Vagina (tissue), 2 donors: ENCODE measurements at regions not wholly inside any gene's neighbourhood (a gene's known extent, or its start where the extent isn't known, plus 50 kb on each side); places are given as distances from the start of the nearest gene placed in this dataset.

ENCODE experiments used
- DNase-seq, 2 donors: peaks; one replicate each; pipeline ENCODE4 v3.0.0-alpha.2; 2017; ENCODE audit errors: extremely low spot score in 2 of 2
- H3K27ac ChIP-seq: fragments of 200-600 bp; sonication (generic); one replicate; pipeline ENCODE4 v1.5.1; 2019
- H3K27me3 ChIP-seq: fragments of 200-600 bp; sonication (generic); one replicate; pipeline ENCODE4 v1.5.1; 2019
- H3K36me3 ChIP-seq, 2 donors: fragments of 200-600 bp; sonication (generic); one replicate each; pipeline ENCODE4 v1.5.1; 2017 to 2019
- H3K4me1 ChIP-seq: fragments of 200-600 bp; sonication (generic); one replicate; pipeline ENCODE4 v1.5.1; 2019
- H3K4me3 ChIP-seq, 2 donors: fragments of 200-600 bp; sonication (generic); 1 replicate in 1 of 2; 2 replicates in 1 of 2; pipeline ENCODE4 v1.5.1; 2016 to 2019
- H3K9me3 ChIP-seq: fragments of 200-600 bp; sonication (generic); one replicate; pipeline ENCODE4 v1.5.1; 2019
- CTCF ChIP-seq, 3 experiments: fragments of 450-650 bp in 2 of 3; fragments of 200-600 bp in 1 of 3; sonication (generic) in 1 of 3; IDR thresholded peaks; one replicate each; pipeline ENCODE4 v1.5.1; 2017 to 2019; ENCODE audit warnings: antibody characterized with exemption in 3 of 3, mild to moderate bottlenecking in 2 of 3, moderate library complexity in 2 of 3
- POLR2A ChIP-seq, 2 donors: fragments of 450-650 bp; IDR thresholded peaks; one replicate each; pipeline ENCODE4 v1.6.1; 2017; ENCODE audit warnings: antibody characterized with exemption in 2 of 2, mild to moderate bottlenecking in 2 of 2, moderate library complexity in 2 of 2
- POLR2AphosphoS5 ChIP-seq, 2 donors: sonication (generic); formaldehyde crosslinking; IDR thresholded peaks; one replicate each; pipeline ENCODE4 v1.9.0; 2017; ENCODE audit warnings: antibody characterized with exemption in 2 of 2, mild to moderate bottlenecking in 2 of 2, low read depth in 1 of 2; ENCODE audit not compliant: insufficient read depth in 1 of 2
- intact Hi-C: fragments of 100-400 bp; cut with DNase I; formaldehyde crosslinking; loops from one replicate; pipeline ENCODE4 v1.15.1; 2023

GRCh38 chr2:175872721-175873120, 129.3 kb downstream of the LNPK start:
- no peaks in the 10 kb centered on the region for H3K4me1 ChIP-seq
- intact Hi-C loops = no loop called here
- H3K36me3 ChIP-seq = no peaks in the 10 kb centered on the region
- DNase-seq = no peak
- no peak overlapping the region for H3K4me3 ChIP-seq
- no peak for TF ChIP-seq CTCF (IDR thresholded peaks at IDR 0.05)
- no peak for TF ChIP-seq POLR2AphosphoS5 (IDR thresholded peaks at IDR 0.05; ENCODE audit: insufficient read depth in 1 of 2, low read depth in 1 of 2)
- TF ChIP-seq POLR2A (IDR thresholded peaks at IDR 0.05) = no peak
- H3K27me3 ChIP-seq = no peaks in the 10 kb centered on the region
- no peak overlapping the region for H3K27ac ChIP-seq
- no peaks in the 10 kb centered on the region for H3K9me3 ChIP-seq

- Histone ChIP-seq H3K9me3 (no peaks in the 10 kb centered on the region), H3K27me3 (no peaks in the 10 kb centered on the region), H3K4me3 (no peak overlapping the region), H3K27ac (no peak overlapping the region), H3K4me1 (no peaks in the 10 kb centered on the region), H3K36me3 (no peaks in the 10 kb centered on the region)
- no peak for TF ChIP-seq POLR2A (IDR thresholded peaks at IDR 0.05)
- no peak for TF ChIP-seq CTCF (IDR thresholded peaks at IDR 0.05)
- TF ChIP-seq POLR2AphosphoS5 (IDR thresholded peaks at IDR 0.05; ENCODE audit: insufficient read depth in 1 of 2, low read depth in 1 of 2) = no peak
- intact Hi-C loops = no loop called here
- DNase-seq = no peak
Measured at GRCh38 chr2:175872005-175872348, 130.1 kb downstream of the LNPK start.

- Histone ChIP-seq H3K9me3 (no peaks in the 10 kb centered on the region), H3K27me3 (no peaks in the 10 kb centered on the region), H3K4me3 (no peak overlapping the region), H3K4me1 (no peaks in the 10 kb centered on the region), H3K36me3 (no peaks in the 10 kb centered on the region), H3K27ac (no peak overlapping the region)
- no peak for DNase-seq
- intact Hi-C loops = no loop called here
- TF ChIP-seq CTCF (IDR thresholded peaks at IDR 0.05) = no peak
- no peak for TF ChIP-seq POLR2AphosphoS5 (IDR thresholded peaks at IDR 0.05; ENCODE audit: insufficient read depth in 1 of 2, low read depth in 1 of 2)
- TF ChIP-seq POLR2A (IDR thresholded peaks at IDR 0.05) = no peak
Measured at GRCh38 chr2:175871331-175872004, 130.6 kb downstream of the LNPK start.

- intact Hi-C loops = no loop called here
Measured at GRCh38 chr2:175865716-175866115, 136.4 kb downstream of the LNPK start.

More at GRCh38 chr2:175865716-175866115, 136.4 kb downstream of the LNPK start:
- Histone ChIP-seq H3K4me1 (no peaks in the 10 kb centered on the region), H3K4me3 (no peak overlapping the region), H3K36me3 (no peaks in the 10 kb centered on the region), H3K27ac (no peak overlapping the region), H3K27me3 (no peaks in the 10 kb centered on the region), H3K9me3 (no peaks in the 10 kb centered on the region)
- no peak for DNase-seq
- TF ChIP-seq CTCF (IDR thresholded peaks at IDR 0.05) (no peak), POLR2A (IDR thresholded peaks at IDR 0.05) (no peak), POLR2AphosphoS5 (IDR thresholded peaks at IDR 0.05; ENCODE audit: insufficient read depth in 1 of 2, low read depth in 1 of 2) (no peak)
